Trophoblast cell (in vitro differentiated cells and primary cell): ENCODE measurements at regions not wholly inside any gene's neighbourhood (a gene's known extent, or its start where the extent isn't known, plus 50 kb on each side); places are given as distances from the start of the nearest gene placed in this dataset.

Experiments used
- DNase-seq, 2 donors: peaks; one replicate each; pipeline ENCODE4 v3.0.0-alpha.2; 2016
- H2AFZ ChIP-seq: 2 replicates; pipeline ENCODE4 v1.6.1; 2013; ENCODE audit warnings: low read length, moderate library complexity, mild to moderate bottlenecking; ENCODE audit not compliant: insufficient read depth, poor library complexity
- H2AK5ac ChIP-seq: 2 replicates; pipeline ENCODE4 v1.6.1; 2013; ENCODE audit warnings: mild to moderate bottlenecking, low read length
- H2BK120ac ChIP-seq: 2 replicates; pipeline ENCODE4 v1.6.1; 2013; ENCODE audit warnings: low read length, mild to moderate bottlenecking, moderate library complexity; ENCODE audit not compliant: insufficient read depth, poor library complexity
- H2BK12ac ChIP-seq: 2 replicates; pipeline ENCODE4 v1.6.1; 2013; ENCODE audit warnings: mild to moderate bottlenecking, low read length, moderate library complexity
- H2BK5ac ChIP-seq: 2 replicates; pipeline ENCODE4 v1.6.1; 2013; ENCODE audit warnings: low read length, low read depth, moderate library complexity, mild to moderate bottlenecking; ENCODE audit not compliant: poor library complexity
- H3K14ac ChIP-seq: 2 replicates; pipeline ENCODE4 v1.6.1; 2013; ENCODE audit warnings: mild to moderate bottlenecking, low read length
- H3K18ac ChIP-seq: 2 replicates; pipeline ENCODE4 v1.6.1; 2013; ENCODE audit warnings: mild to moderate bottlenecking, low read length
- H3K23ac ChIP-seq: 2 replicates; pipeline ENCODE4 v1.6.1; 2013; ENCODE audit warnings: low read length
- H3K27ac ChIP-seq: 2 replicates; pipeline ENCODE4 v1.5.1; 2013; ENCODE audit warnings: low read depth, mild to moderate bottlenecking, inconsistent platforms, low read length, moderate library complexity
- H3K27me3 ChIP-seq: 2 replicates; pipeline ENCODE4 v1.6.1; 2013; ENCODE audit warnings: inconsistent platforms, mild to moderate bottlenecking, low read length, moderate library complexity; ENCODE audit not compliant: insufficient read depth
- H3K36me3 ChIP-seq, 2 experiments: 1 replicate in 1 of 2; 2 replicates in 1 of 2; pipeline ENCODE4 v1.6.1; 2013; ENCODE audit warnings: low read length in 2 of 2, mild to moderate bottlenecking in 2 of 2, moderate library complexity in 1 of 2; ENCODE audit not compliant: insufficient read depth in 2 of 2, control insufficient read depth in 1 of 2
- H3K4ac ChIP-seq: 2 replicates; pipeline ENCODE4 v1.6.1; 2013; ENCODE audit warnings: low read depth, mild to moderate bottlenecking, low read length, moderate library complexity
- H3K4me1 ChIP-seq, 2 experiments: 1 replicate in 1 of 2; 2 replicates in 1 of 2; pipeline ENCODE4 v1.6.1; 2013; ENCODE audit warnings: low read length in 2 of 2, mild to moderate bottlenecking in 2 of 2, moderate library complexity in 1 of 2; ENCODE audit not compliant: insufficient read depth in 2 of 2, control insufficient read depth in 1 of 2
- H3K4me2 ChIP-seq: 2 replicates; pipeline ENCODE4 v1.6.1; 2013; ENCODE audit warnings: inconsistent platforms, mild to moderate bottlenecking, low read length, moderate library complexity
- H3K4me3 ChIP-seq: 2 replicates; pipeline ENCODE4 v1.5.1; 2013; ENCODE audit warnings: mild to moderate bottlenecking, low read depth, low read length, inconsistent platforms
- H3K79me1 ChIP-seq: one replicate; pipeline ENCODE4 v1.6.1; 2013; ENCODE audit warnings: low read length
- H3K79me2 ChIP-seq: 2 replicates; pipeline ENCODE4 v1.6.1; 2013; ENCODE audit warnings: low read length, mild to moderate bottlenecking; ENCODE audit not compliant: control insufficient read depth, insufficient read depth, poor library complexity
- H3K9ac ChIP-seq: 2 replicates; pipeline ENCODE4 v1.6.1; 2013; ENCODE audit warnings: mild to moderate bottlenecking, low read length
- H3K9me3 ChIP-seq: 2 replicates; pipeline ENCODE4 v1.6.1; 2013; ENCODE audit warnings: low read depth, mild to moderate bottlenecking, control low read depth, inconsistent platforms, low read length; ENCODE audit not compliant: insufficient read depth
- H4K12ac ChIP-seq: 2 replicates; pipeline ENCODE4 v1.6.1; 2013; ENCODE audit warnings: low read depth, mild to moderate bottlenecking, low read length, moderate library complexity
- H4K8ac ChIP-seq: 2 replicates; pipeline ENCODE4 v1.6.1; 2013; ENCODE audit warnings: low read depth, mild to moderate bottlenecking, low read length, moderate library complexity
- H4K91ac ChIP-seq: one replicate; pipeline ENCODE4 v1.6.1; 2013; ENCODE audit warnings: low read depth, mild to moderate bottlenecking, low read length, moderate library complexity
- WGBS: extraction: QIAGEN DNeasy Blood & Tissue Kit; methylation state at CpG from one replicate; pipeline ENCODE4 v1.1.7; 2013; ENCODE audit warnings: missing lambda C conversion rate; ENCODE audit not compliant: insufficient read length, insufficient coverage; ENCODE audit errors: extremely low coverage; 5-methylcytosine and 5-hydroxymethylcytosine counted together

DNA sequence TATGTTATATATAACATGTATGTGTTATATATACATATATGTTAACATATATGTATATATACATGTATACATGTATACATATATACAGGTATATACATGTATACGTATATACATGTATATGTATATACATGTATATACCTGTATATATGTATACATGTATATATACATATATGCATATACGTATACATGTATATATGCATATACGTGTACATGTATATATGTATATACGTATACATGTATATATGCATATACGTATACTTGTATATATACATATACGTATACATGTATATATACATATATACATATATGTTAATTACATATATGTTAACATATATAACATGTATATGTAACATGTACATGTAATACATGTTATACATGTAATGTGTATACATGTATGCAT is 1077.3 kb upstream of the ADGRL3 start:
- Histone ChIP-seq H3K27me3 (no peaks in the 10 kb centered on the region), H3K9ac (no peak overlapping the region), H2AFZ (no peak overlapping the region), H4K91ac (no peak overlapping the region), H2BK5ac (no peak overlapping the region), H3K4me1 (no peaks in the 10 kb centered on the region), H3K79me1 (no peaks in the 10 kb centered on the region), H4K12ac (no peak overlapping the region), H3K4me3 (no peak overlapping the region), H3K4ac (no peak overlapping the region), H2BK12ac (no peak overlapping the region), H3K27ac (no peak overlapping the region), H3K14ac (no peak overlapping the region), H3K4me2 (no peak overlapping the region), H3K9me3 (no peaks in the 10 kb centered on the region), H2BK120ac (no peak overlapping the region), H3K18ac (no peak overlapping the region), H3K36me3 (no peaks in the 10 kb centered on the region), H3K23ac (no peak overlapping the region), H4K8ac (no peak overlapping the region), H3K79me2 (no peaks in the 10 kb centered on the region), H2AK5ac (no peak overlapping the region)
- DNase-seq, result no peak
- no CpG with 5 or more reads among the region's 6 CpGs for WGBS

GRCh38 chr4:60128888-60129287 is 1071.2 kb upstream of the ADGRL3 start:
- H3K4me3 ChIP-seq, result no peak overlapping the region
- H3K27me3 ChIP-seq, result no peaks in the 10 kb centered on the region
- no peak overlapping the region for H3K27ac ChIP-seq
- no peak overlapping the region for H3K14ac ChIP-seq
- no peak overlapping the region for H2BK12ac ChIP-seq
- WGBS, result no CpG with 5 or more reads among the region's 4 CpGs
- no peaks in the 10 kb centered on the region for H3K4me1 ChIP-seq
- no peaks in the 10 kb centered on the region for H3K79me1 ChIP-seq
- no peak overlapping the region for H4K91ac ChIP-seq
- H3K23ac ChIP-seq, result no peak overlapping the region
- H3K18ac ChIP-seq, result no peak overlapping the region
- no peak overlapping the region for H2AK5ac ChIP-seq
- no peak overlapping the region for H2BK5ac ChIP-seq
- no peak overlapping the region for H2BK120ac ChIP-seq
- no peak for DNase-seq
- H4K8ac ChIP-seq, result no peak overlapping the region
- no peak overlapping the region for H3K4ac ChIP-seq
- H3K79me2 ChIP-seq, result no peaks in the 10 kb centered on the region
- H3K36me3 ChIP-seq, result no peaks in the 10 kb centered on the region
- H4K12ac ChIP-seq, result no peak overlapping the region
- no peak overlapping the region for H2AFZ ChIP-seq
- no peak overlapping the region for H3K4me2 ChIP-seq
- H3K9me3 ChIP-seq, result no peaks in the 10 kb centered on the region
- no peak overlapping the region for H3K9ac ChIP-seq

- no peak overlapping the region for H3K27ac ChIP-seq
- H2AFZ ChIP-seq, result no peak overlapping the region
- no peaks in the 10 kb centered on the region for H3K27me3 ChIP-seq
- no peak overlapping the region for H2BK120ac ChIP-seq
- no peaks in the 10 kb centered on the region for H3K9me3 ChIP-seq
- no peak overlapping the region for H4K91ac ChIP-seq
- H2BK5ac ChIP-seq, result no peak overlapping the region
- no peaks in the 10 kb centered on the region for H3K4me1 ChIP-seq
- H3K4ac ChIP-seq, result no peak overlapping the region
- no peak for DNase-seq
- no peak overlapping the region for H3K18ac ChIP-seq
- no peak overlapping the region for H3K4me2 ChIP-seq
- no peaks in the 10 kb centered on the region for H3K79me1 ChIP-seq
- no peak overlapping the region for H3K4me3 ChIP-seq
- no peak overlapping the region for H3K23ac ChIP-seq
- no peaks in the 10 kb centered on the region for H3K79me2 ChIP-seq
- no peak overlapping the region for H4K8ac ChIP-seq
- H3K36me3 ChIP-seq, result no peaks in the 10 kb centered on the region
- no peak overlapping the region for H3K9ac ChIP-seq
- H4K12ac ChIP-seq, result no peak overlapping the region
- H3K14ac ChIP-seq, result no peak overlapping the region
- no CpG with 5 or more reads among the region's 1 CpG for WGBS
- no peak overlapping the region for H2AK5ac ChIP-seq
- no peak overlapping the region for H2BK12ac ChIP-seq
Measured at GRCh38 chr4:60129740-60130139, 1070.4 kb upstream of the ADGRL3 start.

GRCh38 chr4:60133375-60133774 is 1066.8 kb upstream of the ADGRL3 start:
- DNase-seq, result no peak
- no peaks in the 10 kb centered on the region for H3K36me3 ChIP-seq
- no peak overlapping the region for H2BK5ac ChIP-seq
- H2BK12ac ChIP-seq, result no peak overlapping the region
- H3K23ac ChIP-seq, result no peak overlapping the region
- no peak overlapping the region for H3K4ac ChIP-seq
- no peak overlapping the region for H2BK120ac ChIP-seq
- no peak overlapping the region for H4K12ac ChIP-seq
- H3K18ac ChIP-seq, result no peak overlapping the region
- no peak overlapping the region for H3K27ac ChIP-seq
- no peak overlapping the region for H2AK5ac ChIP-seq
- no peak overlapping the region for H4K8ac ChIP-seq
- no peak overlapping the region for H4K91ac ChIP-seq
- H3K9ac ChIP-seq, result no peak overlapping the region
- no peaks in the 10 kb centered on the region for H3K27me3 ChIP-seq
- H3K79me1 ChIP-seq, result no peaks in the 10 kb centered on the region
- H3K4me2 ChIP-seq, result no peak overlapping the region
- H2AFZ ChIP-seq, result no peak overlapping the region
- H3K4me3 ChIP-seq, result no peak overlapping the region
- H3K9me3 ChIP-seq, result no peaks in the 10 kb centered on the region
- no CpG with 5 or more reads among the region's 1 CpG for WGBS
- no peak overlapping the region for H3K14ac ChIP-seq
- no peaks in the 10 kb centered on the region for H3K4me1 ChIP-seq
- H3K79me2 ChIP-seq, result no peaks in the 10 kb centered on the region
